K562 (cell line): ENCODE measurements at regions not wholly inside any gene's neighbourhood (a gene's known extent, or its start where the extent isn't known, plus 50 kb on each side); places are given as distances from the start of the nearest gene placed in this dataset.

Experiments used
- CREB1 ChIP-seq, 2 experiments: sonication (generic) in 1 of 2; formaldehyde crosslinking in 1 of 2; IDR thresholded peaks; 2 replicates each; pipeline versions ENCODE4 v1.6.1 to v1.8.0; 2012 to 2022; ENCODE audit warnings: inconsistent platforms in 1 of 2, mild to moderate bottlenecking in 1 of 2, missing genetic modification reagents in 1 of 2, moderate library complexity in 1 of 2
- DPF2 ChIP-seq: fragments of 450-650 bp; IDR thresholded peaks from 2 replicates; pipeline ENCODE4 v1.6.1; 2016
- EZH2 ChIP-seq: IDR thresholded peaks from 2 replicates; pipeline ENCODE4 v1.6.1; 2012; ENCODE audit warnings: low read depth, mild to moderate bottlenecking, inconsistent platforms, low read length, borderline replicate concordance
- NR1H2 ChIP-seq: sonication (generic); formaldehyde crosslinking; IDR thresholded peaks from 2 replicates; pipeline ENCODE4 v1.4.0; 2020; ENCODE audit warnings: mild to moderate bottlenecking, missing genetic modification reagents
- POLR2B ChIP-seq: fragments of 450-650 bp; IDR thresholded peaks from 2 replicates; pipeline ENCODE4 v1.6.1; 2018; ENCODE audit warnings: low read depth; ENCODE audit not compliant: partially characterized antibody
- RBFOX2 ChIP-seq: fragments of 200-400 bp; formaldehyde crosslinking; IDR thresholded peaks from 2 replicates; pipeline ENCODE4 v1.6.1; 2017; ENCODE audit warnings: low read depth, mild to moderate bottlenecking, low read length, moderate library complexity
- ZBTB8A ChIP-seq: fragments of 450-650 bp; IDR thresholded peaks from 2 replicates; pipeline ENCODE4 v1.6.1; 2018; ENCODE audit warnings: mild to moderate bottlenecking, moderate library complexity; ENCODE audit not compliant: partially characterized antibody
- ZNF184 ChIP-seq: sonication (generic); formaldehyde crosslinking; IDR thresholded peaks from 2 replicates; pipeline ENCODE4 v1.5.0; 2020; ENCODE audit warnings: missing genetic modification reagents
- TF ChIP-seq, protein P1 (sequence below), 3 experiments: IDR thresholded peaks in 2 of 3; conservative IDR thresholded peaks in 1 of 3; 2 replicates each; pipeline ENCODE4 v1.5.1; 2011 to 2012; ENCODE audit warnings: low read length in 3 of 3, mild to moderate bottlenecking in 3 of 3, control low read depth in 2 of 3, improper control_type of control experiment in 1 of 3, inconsistent platforms in 1 of 3, low read depth in 1 of 3, mixed read lengths in 1 of 3, moderate library complexity in 1 of 3; ENCODE audit not compliant: insufficient read depth in 2 of 3
- TF ChIP-seq, protein P2 (sequence below): sonication (generic); formaldehyde crosslinking; IDR thresholded peaks from 2 replicates; pipeline ENCODE4 v1.8.1; 2022; ENCODE audit warnings: missing genetic modification reagents

DNA sequence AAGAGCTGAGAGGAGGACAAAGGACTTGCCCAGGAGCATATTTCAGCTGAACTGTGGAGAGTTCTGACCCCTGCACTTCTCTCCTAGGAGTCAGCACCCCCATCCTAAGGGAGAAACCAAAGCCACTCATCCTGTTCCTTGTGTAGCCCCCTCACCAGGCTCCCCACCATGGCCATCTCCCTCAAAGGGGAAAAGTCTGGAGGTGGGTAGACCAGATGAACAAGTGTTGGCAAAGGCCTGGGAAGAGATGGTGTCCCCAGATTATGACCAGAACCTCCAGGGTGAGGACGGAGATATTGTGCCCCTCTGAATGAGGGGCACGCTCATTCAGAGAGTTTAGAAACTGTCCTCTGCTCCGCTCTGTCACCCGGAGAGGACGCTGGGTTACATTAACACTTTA is 880.0 kb downstream of the BRD1 start:
- TF ChIP-seq ZBTB8A (no peak), RBFOX2 (no peak), POLR2B (no peak), DPF2 (no peak), NR1H2 (CRISPR knock-in tag) (no peak), CREB1 (IDR thresholded peaks at IDR 0.05) (no peak), CREB1 (CRISPR knock-in tag; IDR thresholded peaks at IDR 0.05) (no peak), ZNF184 (CRISPR knock-in tag) (no peak), EZH2 (no peak)
- TF ChIP-seq, protein P1, sequence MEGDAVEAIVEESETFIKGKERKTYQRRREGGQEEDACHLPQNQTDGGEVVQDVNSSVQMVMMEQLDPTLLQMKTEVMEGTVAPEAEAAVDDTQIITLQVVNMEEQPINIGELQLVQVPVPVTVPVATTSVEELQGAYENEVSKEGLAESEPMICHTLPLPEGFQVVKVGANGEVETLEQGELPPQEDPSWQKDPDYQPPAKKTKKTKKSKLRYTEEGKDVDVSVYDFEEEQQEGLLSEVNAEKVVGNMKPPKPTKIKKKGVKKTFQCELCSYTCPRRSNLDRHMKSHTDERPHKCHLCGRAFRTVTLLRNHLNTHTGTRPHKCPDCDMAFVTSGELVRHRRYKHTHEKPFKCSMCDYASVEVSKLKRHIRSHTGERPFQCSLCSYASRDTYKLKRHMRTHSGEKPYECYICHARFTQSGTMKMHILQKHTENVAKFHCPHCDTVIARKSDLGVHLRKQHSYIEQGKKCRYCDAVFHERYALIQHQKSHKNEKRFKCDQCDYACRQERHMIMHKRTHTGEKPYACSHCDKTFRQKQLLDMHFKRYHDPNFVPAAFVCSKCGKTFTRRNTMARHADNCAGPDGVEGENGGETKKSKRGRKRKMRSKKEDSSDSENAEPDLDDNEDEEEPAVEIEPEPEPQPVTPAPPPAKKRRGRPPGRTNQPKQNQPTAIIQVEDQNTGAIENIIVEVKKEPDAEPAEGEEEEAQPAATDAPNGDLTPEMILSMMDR (IDR thresholded peaks at IDR 0.05 in 2 of 3, conservative IDR thresholded peaks at IDR 0.05 in 1 of 3; ENCODE audit: insufficient read depth in 2 of 3, low read depth in 1 of 3, low read length in 3 of 3): no peak
- TF ChIP-seq, protein P2, sequence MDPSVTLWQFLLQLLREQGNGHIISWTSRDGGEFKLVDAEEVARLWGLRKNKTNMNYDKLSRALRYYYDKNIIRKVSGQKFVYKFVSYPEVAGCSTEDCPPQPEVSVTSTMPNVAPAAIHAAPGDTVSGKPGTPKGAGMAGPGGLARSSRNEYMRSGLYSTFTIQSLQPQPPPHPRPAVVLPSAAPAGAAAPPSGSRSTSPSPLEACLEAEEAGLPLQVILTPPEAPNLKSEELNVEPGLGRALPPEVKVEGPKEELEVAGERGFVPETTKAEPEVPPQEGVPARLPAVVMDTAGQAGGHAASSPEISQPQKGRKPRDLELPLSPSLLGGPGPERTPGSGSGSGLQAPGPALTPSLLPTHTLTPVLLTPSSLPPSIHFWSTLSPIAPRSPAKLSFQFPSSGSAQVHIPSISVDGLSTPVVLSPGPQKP (CRISPR knock-in tag): no peak
